Panc1 (cell line): ENCODE measurements at regions not wholly inside any gene's neighbourhood (a gene's known extent, or its start where the extent isn't known, plus 50 kb on each side); places are given as distances from the start of the nearest gene placed in this dataset.

Source experiments
- POLR2AphosphoS5 ChIP-seq: IDR thresholded peaks from 2 replicates; pipeline ENCODE4 v1.6.1; 2012; ENCODE audit warnings: mild to moderate bottlenecking, low read depth, low read length, moderate library complexity
- SIN3A ChIP-seq: IDR thresholded peaks from 2 replicates; pipeline ENCODE4 v1.6.1; 2012; ENCODE audit warnings: low read depth, mild to moderate bottlenecking, low read length, moderate library complexity, borderline replicate concordance; ENCODE audit not compliant: insufficient read depth
- TCF7L2 ChIP-seq: IDR thresholded peaks from 2 replicates; pipeline ENCODE4 v1.6.1; 2011; ENCODE audit warnings: mild to moderate bottlenecking, low read depth, low read length, inconsistent platforms
- TF ChIP-seq, protein P1 (sequence below), 2 experiments: IDR thresholded peaks; 2 replicates each; pipeline ENCODE4 v1.6.1; 2011 to 2012; ENCODE audit warnings: low read depth in 2 of 2, control low read depth in 1 of 2, low read length in 1 of 2, mild to moderate bottlenecking in 1 of 2, moderate library complexity in 1 of 2; ENCODE audit not compliant: insufficient read depth in 1 of 2
- TF ChIP-seq, protein P2 (sequence below): fragments of 450-650 bp; IDR thresholded peaks from 2 replicates; pipeline ENCODE4 v1.5.1; 2017; ENCODE audit warnings: mild to moderate bottlenecking

DNA sequence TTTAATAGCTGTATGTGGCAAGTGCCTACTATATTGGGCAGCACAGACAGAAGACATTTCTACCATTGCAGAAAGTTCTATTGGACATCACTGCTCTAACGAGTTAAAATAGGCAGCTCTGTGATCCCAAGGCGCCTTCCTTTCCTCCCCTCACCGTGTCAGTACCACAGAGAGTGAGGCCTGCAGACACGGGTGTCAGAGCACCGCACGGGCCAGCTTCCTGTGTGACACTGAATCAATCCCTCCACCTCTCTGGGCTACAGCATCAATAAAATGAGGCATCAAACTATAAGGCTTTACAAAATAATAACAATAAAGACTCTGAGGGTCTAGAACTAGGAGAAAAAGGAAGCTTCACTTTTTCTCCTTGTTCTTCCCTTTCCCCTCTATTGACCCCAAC is 246.7 kb downstream of the FOXD2 start:
- TF ChIP-seq POLR2AphosphoS5 (no peak), SIN3A (no peak), TCF7L2 (no peak)
- TF ChIP-seq, protein P1, sequence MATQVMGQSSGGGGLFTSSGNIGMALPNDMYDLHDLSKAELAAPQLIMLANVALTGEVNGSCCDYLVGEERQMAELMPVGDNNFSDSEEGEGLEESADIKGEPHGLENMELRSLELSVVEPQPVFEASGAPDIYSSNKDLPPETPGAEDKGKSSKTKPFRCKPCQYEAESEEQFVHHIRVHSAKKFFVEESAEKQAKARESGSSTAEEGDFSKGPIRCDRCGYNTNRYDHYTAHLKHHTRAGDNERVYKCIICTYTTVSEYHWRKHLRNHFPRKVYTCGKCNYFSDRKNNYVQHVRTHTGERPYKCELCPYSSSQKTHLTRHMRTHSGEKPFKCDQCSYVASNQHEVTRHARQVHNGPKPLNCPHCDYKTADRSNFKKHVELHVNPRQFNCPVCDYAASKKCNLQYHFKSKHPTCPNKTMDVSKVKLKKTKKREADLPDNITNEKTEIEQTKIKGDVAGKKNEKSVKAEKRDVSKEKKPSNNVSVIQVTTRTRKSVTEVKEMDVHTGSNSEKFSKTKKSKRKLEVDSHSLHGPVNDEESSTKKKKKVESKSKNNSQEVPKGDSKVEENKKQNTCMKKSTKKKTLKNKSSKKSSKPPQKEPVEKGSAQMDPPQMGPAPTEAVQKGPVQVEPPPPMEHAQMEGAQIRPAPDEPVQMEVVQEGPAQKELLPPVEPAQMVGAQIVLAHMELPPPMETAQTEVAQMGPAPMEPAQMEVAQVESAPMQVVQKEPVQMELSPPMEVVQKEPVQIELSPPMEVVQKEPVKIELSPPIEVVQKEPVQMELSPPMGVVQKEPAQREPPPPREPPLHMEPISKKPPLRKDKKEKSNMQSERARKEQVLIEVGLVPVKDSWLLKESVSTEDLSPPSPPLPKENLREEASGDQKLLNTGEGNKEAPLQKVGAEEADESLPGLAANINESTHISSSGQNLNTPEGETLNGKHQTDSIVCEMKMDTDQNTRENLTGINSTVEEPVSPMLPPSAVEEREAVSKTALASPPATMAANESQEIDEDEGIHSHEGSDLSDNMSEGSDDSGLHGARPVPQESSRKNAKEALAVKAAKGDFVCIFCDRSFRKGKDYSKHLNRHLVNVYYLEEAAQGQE (IDR thresholded peaks at IDR 0.05; ENCODE audit: insufficient read depth in 1 of 2, low read depth in 2 of 2, low read length in 1 of 2) = no peak
- TF ChIP-seq, protein P2, sequence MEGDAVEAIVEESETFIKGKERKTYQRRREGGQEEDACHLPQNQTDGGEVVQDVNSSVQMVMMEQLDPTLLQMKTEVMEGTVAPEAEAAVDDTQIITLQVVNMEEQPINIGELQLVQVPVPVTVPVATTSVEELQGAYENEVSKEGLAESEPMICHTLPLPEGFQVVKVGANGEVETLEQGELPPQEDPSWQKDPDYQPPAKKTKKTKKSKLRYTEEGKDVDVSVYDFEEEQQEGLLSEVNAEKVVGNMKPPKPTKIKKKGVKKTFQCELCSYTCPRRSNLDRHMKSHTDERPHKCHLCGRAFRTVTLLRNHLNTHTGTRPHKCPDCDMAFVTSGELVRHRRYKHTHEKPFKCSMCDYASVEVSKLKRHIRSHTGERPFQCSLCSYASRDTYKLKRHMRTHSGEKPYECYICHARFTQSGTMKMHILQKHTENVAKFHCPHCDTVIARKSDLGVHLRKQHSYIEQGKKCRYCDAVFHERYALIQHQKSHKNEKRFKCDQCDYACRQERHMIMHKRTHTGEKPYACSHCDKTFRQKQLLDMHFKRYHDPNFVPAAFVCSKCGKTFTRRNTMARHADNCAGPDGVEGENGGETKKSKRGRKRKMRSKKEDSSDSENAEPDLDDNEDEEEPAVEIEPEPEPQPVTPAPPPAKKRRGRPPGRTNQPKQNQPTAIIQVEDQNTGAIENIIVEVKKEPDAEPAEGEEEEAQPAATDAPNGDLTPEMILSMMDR = no peak
